ENCODE measurements at regions not wholly inside any gene's neighbourhood (a gene's known extent, or its start where the extent isn't known, plus 50 kb on each side); places are given as distances from the start of the nearest gene placed in this dataset.
"Not testable (repeated sequence)": the region's sequence is repeated elsewhere in the genome, so short reads cannot be mapped to it uniquely, and the experiment has no call there.

DNA sequence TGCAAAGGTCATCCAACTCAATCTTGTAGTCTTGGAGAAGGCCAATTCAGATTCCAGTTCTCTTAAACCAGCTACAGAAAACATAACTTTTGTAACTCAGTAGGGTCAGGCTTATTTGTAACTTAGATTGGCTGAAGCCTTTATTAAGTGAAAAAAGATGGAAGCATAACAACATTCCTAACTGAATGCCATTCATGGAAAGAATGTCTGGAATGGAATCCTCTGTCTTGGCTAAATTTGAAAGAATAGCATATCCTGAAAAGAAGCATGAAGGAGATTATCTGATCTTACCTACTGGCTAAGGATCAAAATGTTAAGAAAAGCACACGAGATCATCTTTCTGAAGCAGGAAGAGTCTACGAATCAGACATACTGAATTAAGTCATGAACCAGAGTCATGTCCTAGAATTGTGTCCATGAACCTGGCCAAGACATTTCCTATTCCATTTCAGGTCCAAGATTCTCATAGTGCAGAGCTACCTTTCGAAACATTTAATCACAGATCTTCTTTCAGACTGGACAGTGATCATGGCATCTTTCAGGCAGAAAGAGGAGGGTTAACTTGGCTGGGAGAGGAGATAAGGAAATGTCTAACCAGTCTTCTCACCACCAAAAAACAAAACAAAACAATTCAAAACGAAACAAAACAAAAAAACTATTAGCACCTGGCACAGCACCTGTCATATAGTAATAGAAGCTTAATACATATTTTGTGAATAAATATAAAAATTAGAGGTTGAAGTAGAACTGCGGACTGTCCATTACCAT, 75.6 kb downstream of the XCL2 start:
- Histone ChIP-seq H3K9me3 (no peaks in the 10 kb centered on the region), H3K4me1 (peaks cover 0 to 31% (median 9%) of the 10 kb centered on the region in 4 donors), H3K4me3 (no peak overlapping the region), H3K27ac (peak overlapping the region in 2 of 4 donors; percentile 0 to 32), H3K36me3 (no peaks in the 10 kb centered on the region), H3K27me3 (no peaks in the 10 kb centered on the region)
- no peak for DNase-seq
- TF ChIP-seq, protein P1, sequence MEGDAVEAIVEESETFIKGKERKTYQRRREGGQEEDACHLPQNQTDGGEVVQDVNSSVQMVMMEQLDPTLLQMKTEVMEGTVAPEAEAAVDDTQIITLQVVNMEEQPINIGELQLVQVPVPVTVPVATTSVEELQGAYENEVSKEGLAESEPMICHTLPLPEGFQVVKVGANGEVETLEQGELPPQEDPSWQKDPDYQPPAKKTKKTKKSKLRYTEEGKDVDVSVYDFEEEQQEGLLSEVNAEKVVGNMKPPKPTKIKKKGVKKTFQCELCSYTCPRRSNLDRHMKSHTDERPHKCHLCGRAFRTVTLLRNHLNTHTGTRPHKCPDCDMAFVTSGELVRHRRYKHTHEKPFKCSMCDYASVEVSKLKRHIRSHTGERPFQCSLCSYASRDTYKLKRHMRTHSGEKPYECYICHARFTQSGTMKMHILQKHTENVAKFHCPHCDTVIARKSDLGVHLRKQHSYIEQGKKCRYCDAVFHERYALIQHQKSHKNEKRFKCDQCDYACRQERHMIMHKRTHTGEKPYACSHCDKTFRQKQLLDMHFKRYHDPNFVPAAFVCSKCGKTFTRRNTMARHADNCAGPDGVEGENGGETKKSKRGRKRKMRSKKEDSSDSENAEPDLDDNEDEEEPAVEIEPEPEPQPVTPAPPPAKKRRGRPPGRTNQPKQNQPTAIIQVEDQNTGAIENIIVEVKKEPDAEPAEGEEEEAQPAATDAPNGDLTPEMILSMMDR (IDR thresholded peaks at IDR 0.05) = no peak
- no peak for TF ChIP-seq POLR2A (IDR thresholded peaks at IDR 0.05)

DNA sequence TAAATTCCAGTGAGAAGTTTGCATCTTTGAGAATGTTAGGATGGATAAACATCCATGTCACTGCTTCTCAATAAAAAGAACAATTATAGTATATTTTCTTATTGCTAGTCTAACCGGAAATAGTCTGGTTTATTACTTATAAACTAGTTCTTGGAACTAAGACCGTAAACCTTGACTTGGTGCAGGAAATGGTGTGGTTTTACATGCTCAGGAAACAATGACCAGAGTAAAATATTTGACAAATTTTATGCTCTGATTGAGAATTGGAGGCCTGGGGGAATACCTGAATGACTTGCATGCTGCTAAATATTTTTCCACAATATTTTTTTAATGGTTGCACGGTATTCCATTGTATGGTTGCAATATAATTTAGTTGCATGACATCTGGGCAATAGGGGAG, 76.3 kb downstream of the XCL2 start:
- no peaks in the 10 kb centered on the region for H3K9me3 ChIP-seq
- no peak overlapping the region for H3K4me3 ChIP-seq
- no peaks in the 10 kb centered on the region for H3K27me3 ChIP-seq
- peaks cover 0 to 31% (median 9%) of the 10 kb centered on the region in 4 donors for H3K4me1 ChIP-seq
- peak overlapping the region in 2 of 4 donors; percentile 32 to 48 for H3K27ac ChIP-seq
- DNase-seq = no peak
- TF ChIP-seq POLR2A (IDR thresholded peaks at IDR 0.05) = no peak
- TF ChIP-seq, protein P1 (IDR thresholded peaks at IDR 0.05) = no peak
- no peaks in the 10 kb centered on the region for H3K36me3 ChIP-seq

DNA sequence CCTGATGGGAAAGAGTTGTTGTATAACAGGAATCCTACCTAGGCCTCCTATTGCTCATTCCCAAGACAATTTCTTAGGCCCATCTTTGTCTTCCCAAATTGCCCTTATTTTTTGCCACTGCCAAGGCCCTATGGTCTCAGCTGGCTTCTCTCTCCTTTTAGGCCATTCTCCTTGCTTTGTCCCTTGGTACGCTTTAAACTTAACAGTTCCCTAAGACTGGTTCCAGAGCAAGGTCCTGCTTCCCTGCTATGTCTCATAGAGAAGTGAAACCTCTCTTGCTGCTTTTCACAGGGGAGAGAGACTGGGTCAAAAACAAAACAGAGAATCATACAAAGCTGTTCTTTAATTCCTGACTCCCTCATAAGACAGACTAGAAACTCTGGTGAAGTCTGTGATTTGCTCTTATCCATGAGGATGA, 77.1 kb downstream of the XCL2 start:
- H3K4me3 ChIP-seq = no peak overlapping the region
- H3K9me3 ChIP-seq = no peaks in the 10 kb centered on the region
- H3K36me3 ChIP-seq = no peaks in the 10 kb centered on the region
- peak overlapping the region in 3 of 4 donors; percentile 20 to 48 (median 40) for H3K27ac ChIP-seq
- no peaks in the 10 kb centered on the region for H3K27me3 ChIP-seq
- TF ChIP-seq POLR2A (IDR thresholded peaks at IDR 0.05) = no peak
- TF ChIP-seq, protein P1 (IDR thresholded peaks at IDR 0.05) = no peak
- H3K4me1 ChIP-seq = peaks cover 0 to 31% (median 9%) of the 10 kb centered on the region in 4 donors
- DNase-seq = no peak

DNA sequence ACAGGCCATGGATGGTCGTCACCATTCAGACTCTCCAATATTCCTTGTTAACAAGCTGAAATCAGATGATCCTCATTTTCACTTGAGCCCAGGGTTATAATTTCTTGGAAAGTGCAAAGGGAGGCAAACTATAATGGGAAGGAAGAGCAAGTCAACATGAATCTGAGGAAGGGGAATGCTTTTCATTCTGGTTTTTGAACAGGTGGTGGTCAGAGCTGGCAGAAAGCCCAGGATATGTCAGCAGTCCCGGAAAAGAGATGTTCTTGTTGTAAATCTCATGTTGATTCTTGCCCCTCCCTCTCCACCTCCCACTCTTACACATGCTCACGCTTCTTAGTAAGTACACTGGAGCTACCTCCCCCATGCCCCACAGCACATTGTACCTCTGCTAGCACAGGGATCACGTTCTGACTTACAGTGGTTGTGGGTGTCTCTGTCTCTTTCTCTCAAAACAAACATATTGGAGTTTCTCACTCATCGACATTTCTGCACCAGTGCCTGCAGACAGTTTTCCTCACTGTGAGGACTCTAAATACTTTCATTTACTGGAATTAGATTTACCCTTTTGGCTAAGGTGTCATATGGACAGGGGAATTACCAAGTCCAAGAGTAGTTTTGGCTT, 77.6 kb downstream of the XCL2 start:
- Histone ChIP-seq H3K9me3 (no peaks in the 10 kb centered on the region), H3K4me1 (peaks cover 0 to 31% (median 9%) of the 10 kb centered on the region in 4 donors), H3K27me3 (no peaks in the 10 kb centered on the region), H3K4me3 (no peak overlapping the region), H3K27ac (peak overlapping the region in 3 of 4 donors; percentile 20 to 48 (median 40)), H3K36me3 (no peaks in the 10 kb centered on the region)
- peak in 2 of 3 donors; percentile 47 to 75 for DNase-seq
- TF ChIP-seq, protein P1 (IDR thresholded peaks at IDR 0.05) = no peak
- no peak for TF ChIP-seq POLR2A (IDR thresholded peaks at IDR 0.05)

DNA sequence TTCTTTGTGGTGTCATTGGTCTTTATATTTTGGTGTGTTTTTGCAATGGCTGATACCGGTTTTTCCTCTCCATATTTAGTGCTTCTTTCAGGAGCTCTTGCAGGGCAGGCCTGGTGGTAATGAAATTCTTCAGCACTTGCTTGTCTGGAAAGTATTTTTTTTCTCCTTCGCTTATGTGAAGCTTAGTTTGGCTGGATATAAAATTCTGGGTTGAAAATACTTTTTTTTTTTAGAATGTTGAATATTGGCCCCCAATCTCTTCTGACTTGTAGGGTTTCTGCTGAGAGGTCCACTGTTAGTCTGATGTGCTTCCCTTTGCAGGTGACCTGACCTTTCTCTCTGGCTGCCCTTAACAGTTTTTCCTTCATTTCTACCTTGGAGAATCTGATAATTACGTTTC, 82.7 kb downstream of the XCL2 start:
- H3K36me3 ChIP-seq, H3K27ac ChIP-seq, H3K27me3 ChIP-seq, DNase-seq, H3K9me3 ChIP-seq, H3K4me1 ChIP-seq, H3K4me3 ChIP-seq: not testable (repeated sequence)

DNA sequence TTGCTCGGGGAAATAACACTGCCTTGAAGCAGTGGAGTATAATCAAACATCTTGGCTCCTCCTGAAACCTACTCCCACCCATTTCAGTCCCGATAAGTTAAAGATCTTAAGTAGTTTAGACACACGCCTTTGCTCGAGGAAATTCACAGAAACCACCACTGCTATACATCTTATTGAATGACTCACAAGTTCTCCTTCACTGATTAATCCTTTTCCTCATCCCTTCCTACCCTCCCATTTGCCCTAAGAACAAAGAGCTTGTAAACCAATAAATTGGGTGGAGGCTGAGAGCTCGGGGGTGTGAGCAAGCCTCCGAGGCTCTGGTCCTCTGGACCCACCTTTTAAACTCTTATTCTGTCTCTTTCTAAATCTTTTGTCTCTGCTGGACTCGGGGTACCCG, 86.5 kb downstream of the XCL2 start:
- not testable (repeated sequence) for H3K27me3 ChIP-seq, H3K27ac ChIP-seq, H3K4me1 ChIP-seq, DNase-seq, H3K36me3 ChIP-seq, H3K9me3 ChIP-seq, H3K4me3 ChIP-seq

All from Peyer's patch (tissue), 4 donors.